Activated CD4-positive, alpha-beta T cell treated with anti-CD3 and anti-CD28 coated beads for 24 hours (primary cell): ENCODE measurements at regions not wholly inside any gene's neighbourhood (a gene's known extent, or its start where the extent isn't known, plus 50 kb on each side); places are given as distances from the start of the nearest gene placed in this dataset.

Experiments used
- DNase-seq, 2 donors: peaks; one replicate each; pipeline ENCODE4 v3.0.0-alpha.2; 2020; ENCODE audit warnings: low read depth in 2 of 2

GRCh38 chr4:136670265-136670664 lies 862.0 kb downstream of the PCDH18 start:
- no peak for DNase-seq

- DNase-seq, result no peak
Observed at GRCh38 chr4:136664988-136665387, 867.3 kb downstream of the PCDH18 start.

- DNase-seq, result no peak
Observed at GRCh38 chr4:136662539-136662938, 869.8 kb downstream of the PCDH18 start.

- no peak for DNase-seq
Observed at GRCh38 chr4:136653640-136654406, 878.5 kb downstream of the PCDH18 start.

GRCh38 chr4:136651932-136652331 lies 880.4 kb downstream of the PCDH18 start:
- DNase-seq, result no peak

- no peak for DNase-seq
Observed at GRCh38 chr4:136651278-136651667, 881.0 kb downstream of the PCDH18 start.

GRCh38 chr4:136650541-136651277 lies 881.6 kb downstream of the PCDH18 start:
- DNase-seq, result no peak

- no peak for DNase-seq
Observed at GRCh38 chr4:136644279-136644678, 888.0 kb downstream of the PCDH18 start.

- no peak for DNase-seq
Observed at GRCh38 chr4:136643416-136643815, 888.9 kb downstream of the PCDH18 start.

GRCh38 chr4:136637071-136637777 lies 895.1 kb downstream of the PCDH18 start:
- DNase-seq, result no peak

GRCh38 chr4:136636155-136636554 lies 896.1 kb downstream of the PCDH18 start:
- no peak for DNase-seq

GRCh38 chr4:136634121-136634520 lies 898.2 kb downstream of the PCDH18 start:
- no peak for DNase-seq

- no peak for DNase-seq
Observed at GRCh38 chr4:136599890-136600289, 932.4 kb downstream of the PCDH18 start.

- no peak for DNase-seq
Observed at GRCh38 chr4:136590440-136590839, 941.9 kb downstream of the PCDH18 start.

GRCh38 chr4:136583567-136583966 lies 948.7 kb downstream of the PCDH18 start:
- no peak for DNase-seq

- DNase-seq, result no peak
Observed at GRCh38 chr4:136581119-136581518, 951.2 kb downstream of the PCDH18 start.

- DNase-seq, result no peak
Observed at GRCh38 chr4:136575146-136575545, 957.1 kb downstream of the PCDH18 start.

GRCh38 chr4:136573460-136573859 lies 958.8 kb downstream of the PCDH18 start:
- no peak for DNase-seq

GRCh38 chr4:136571315-136571714 lies 961.0 kb downstream of the PCDH18 start:
- no peak for DNase-seq

- no peak for DNase-seq
Observed at GRCh38 chr4:136562834-136563233, 969.5 kb downstream of the PCDH18 start.

- DNase-seq, result no peak
Observed at GRCh38 chr4:136558940-136559494, 973.3 kb downstream of the PCDH18 start.

- DNase-seq, result no peak
Observed at GRCh38 chr4:136557396-136557795, 974.9 kb downstream of the PCDH18 start.
